Esophagus squamous epithelium (tissue), 4 donors: ENCODE measurements at regions not wholly inside any gene's neighbourhood (a gene's known extent, or its start where the extent isn't known, plus 50 kb on each side); places are given as distances from the start of the nearest gene placed in this dataset.

Experiments used
- CTCF ChIP-seq, 6 experiments: fragments of 450-650 bp in 4 of 6; fragments of 200-600 bp in 2 of 6; sonication (generic) in 2 of 6; IDR thresholded peaks; one replicate each; pipeline ENCODE4 v1.5.1; 2016 to 2019; ENCODE audit warnings: antibody characterized with exemption in 6 of 6, mild to moderate bottlenecking in 4 of 6, moderate library complexity in 4 of 6
- POLR2A ChIP-seq, 4 donors: fragments of 450-650 bp; IDR thresholded peaks; one replicate each; pipeline ENCODE4 v1.6.1; 2017; ENCODE audit warnings: antibody characterized with exemption in 4 of 4, mild to moderate bottlenecking in 4 of 4, moderate library complexity in 3 of 4

- TF ChIP-seq CTCF (IDR thresholded peaks at IDR 0.05), result no peak
- no peak for TF ChIP-seq POLR2A (IDR thresholded peaks at IDR 0.05)
Measured at GRCh38 chr22:27593378-27593777, 208.2 kb downstream of the MN1 start.
